SH-SY5Y (cell line): ENCODE measurements at regions not wholly inside any gene's neighbourhood (a gene's known extent, or its start where the extent isn't known, plus 50 kb on each side); places are given as distances from the start of the nearest gene placed in this dataset.

Source experiments
- GATA2 ChIP-seq: IDR thresholded peaks from 2 replicates; pipeline ENCODE4 v1.6.1; 2011; ENCODE audit warnings: mild to moderate bottlenecking, low read depth, low read length
- GATA3 ChIP-seq: IDR thresholded peaks from 2 replicates; pipeline ENCODE4 v1.6.1; 2011; ENCODE audit warnings: low read depth, mild to moderate bottlenecking, low read length, moderate library complexity

GRCh38 chr1:106600626-106601025 lies 455.8 kb upstream of the PRMT6 start:
- TF ChIP-seq GATA2 = no peak
- no peak for TF ChIP-seq GATA3
